Loucy (cell line): ENCODE measurements at regions not wholly inside any gene's neighbourhood (a gene's known extent, or its start where the extent isn't known, plus 50 kb on each side); places are given as distances from the start of the nearest gene placed in this dataset.

Source experiments
- H2AFZ ChIP-seq: fragments of 200-600 bp; sonication (generic); 2 replicates; pipeline ENCODE4 v1.6.0; 2016; ENCODE audit warnings: antibody characterized with exemption, mild to moderate bottlenecking, low read length, moderate library complexity
- H3F3A ChIP-seq: fragments of 200-600 bp; 2 replicates; pipeline ENCODE4 v1.6.0; 2016; ENCODE audit warnings: antibody characterized with exemption, low read depth, mild to moderate bottlenecking
- H3K27me3 ChIP-seq: fragments of 200-600 bp; sonication (generic); 2 replicates; pipeline ENCODE4 v1.6.1; 2014; ENCODE audit warnings: low read length, mild to moderate bottlenecking; ENCODE audit not compliant: insufficient read depth, poor library complexity, severe bottlenecking
- H3K36me3 ChIP-seq: fragments of 200-600 bp; sonication (generic); 2 replicates; pipeline ENCODE4 v1.6.1; 2016; ENCODE audit warnings: low read length; ENCODE audit not compliant: insufficient read depth
- H3K4me1 ChIP-seq: fragments of 200-600 bp; sonication (generic); 2 replicates; pipeline ENCODE4 v1.5.1; 2014; ENCODE audit warnings: low read length, mild to moderate bottlenecking; ENCODE audit not compliant: insufficient read depth, poor library complexity, severe bottlenecking
- H3K4me2 ChIP-seq: fragments of 200-600 bp; sonication (generic); 2 replicates; pipeline ENCODE4 v1.6.0; 2014; ENCODE audit warnings: antibody characterized with exemption, low read length, low read depth, mild to moderate bottlenecking; ENCODE audit not compliant: poor library complexity, severe bottlenecking
- H3K4me3 ChIP-seq: fragments of 200-600 bp; sonication (generic); 2 replicates; pipeline ENCODE4 v1.5.1; 2014; ENCODE audit warnings: low read length, mild to moderate bottlenecking, mixed read lengths; ENCODE audit not compliant: poor library complexity, severe bottlenecking
- H3K79me2 ChIP-seq: fragments of 200-600 bp; sonication (generic); 2 replicates; pipeline ENCODE4 v1.6.1; 2014; ENCODE audit warnings: low read length; ENCODE audit not compliant: insufficient read depth
- H3K9ac ChIP-seq: fragments of 200-600 bp; sonication (generic); 2 replicates; pipeline ENCODE4 v1.6.0; 2014; ENCODE audit warnings: mild to moderate bottlenecking, low read depth, low read length, moderate library complexity; ENCODE audit not compliant: poor library complexity, severe bottlenecking
- H3K9me2 ChIP-seq: fragments of 200-600 bp; sonication (generic); replicated peaks from 2 replicates; pipeline ENCODE4 v1.6.1; 2016; ENCODE audit warnings: low read depth, low read length, mixed read lengths
- H3K9me3 ChIP-seq: fragments of 200-600 bp; sonication (generic); 2 replicates; pipeline ENCODE4 v1.6.1; 2014; ENCODE audit warnings: mild to moderate bottlenecking, antibody characterized with exemption, low read length, low read depth; ENCODE audit not compliant: insufficient read depth
- H4K20me1 ChIP-seq: fragments of 200-600 bp; sonication (generic); 2 replicates; pipeline ENCODE4 v1.6.0; 2014; ENCODE audit warnings: antibody characterized with exemption, low read length, mild to moderate bottlenecking; ENCODE audit not compliant: insufficient read depth, poor library complexity, severe bottlenecking
- CTCF ChIP-seq: fragments of 200-600 bp; sonication (generic); conservative IDR thresholded peaks from 2 replicates; pipeline ENCODE4 v1.5.1; 2014; ENCODE audit warnings: mild to moderate bottlenecking, antibody characterized with exemption, low read length
- EZH2phosphoT487 ChIP-seq: fragments of 200-600 bp; IDR thresholded peaks from 2 replicates; pipeline ENCODE4 v1.6.1; 2018; ENCODE audit warnings: antibody characterized with exemption, mild to moderate bottlenecking, moderate library complexity, borderline replicate concordance

- H3K4me3 ChIP-seq = no peak overlapping the region
- no peaks in the 10 kb centered on the region for H3K27me3 ChIP-seq
- H3K9ac ChIP-seq = no peak overlapping the region
- H3K9me2 ChIP-seq = no peaks in the 10 kb centered on the region
- no peak overlapping the region for H2AFZ ChIP-seq
- no peaks in the 10 kb centered on the region for H4K20me1 ChIP-seq
- H3F3A ChIP-seq = no peaks in the 10 kb centered on the region
- H3K9me3 ChIP-seq = no peaks in the 10 kb centered on the region
- no peaks in the 10 kb centered on the region for H3K79me2 ChIP-seq
- H3K4me2 ChIP-seq = no peak overlapping the region
- H3K36me3 ChIP-seq = no peaks in the 10 kb centered on the region
- no peak for TF ChIP-seq CTCF
- H3K4me1 ChIP-seq = peaks cover 10% of the 10 kb centered on the region
Observed at GRCh38 chr12:105453316-105453715, 122.8 kb downstream of the C12orf75 start.

- Histone ChIP-seq H3K79me2 (no peaks in the 10 kb centered on the region), H3F3A (no peaks in the 10 kb centered on the region), H3K4me1 (peaks cover 10% of the 10 kb centered on the region), H4K20me1 (no peaks in the 10 kb centered on the region), H3K9me3 (no peaks in the 10 kb centered on the region), H3K4me3 (no peak overlapping the region), H2AFZ (no peak overlapping the region), H3K4me2 (peak overlapping the region; percentile 35), H3K27me3 (no peaks in the 10 kb centered on the region), H3K36me3 (no peaks in the 10 kb centered on the region), H3K9me2 (no peaks in the 10 kb centered on the region), H3K9ac (no peak overlapping the region)
- TF ChIP-seq CTCF (no peak), EZH2phosphoT487 (no peak)
Observed at GRCh38 chr12:105454688-105455087, 124.2 kb downstream of the C12orf75 start.

- no peak for TF ChIP-seq CTCF
- TF ChIP-seq EZH2phosphoT487 = no peak
Observed at GRCh38 chr12:105455261-105455660, 124.8 kb downstream of the C12orf75 start.

More at GRCh38 chr12:105455261-105455660, 124.8 kb downstream of the C12orf75 start:
- H3F3A ChIP-seq = no peaks in the 10 kb centered on the region
- no peaks in the 10 kb centered on the region for H3K9me2 ChIP-seq
- H4K20me1 ChIP-seq = no peaks in the 10 kb centered on the region
- H2AFZ ChIP-seq = no peak overlapping the region
- H3K79me2 ChIP-seq = no peaks in the 10 kb centered on the region
- no peak overlapping the region for H3K4me3 ChIP-seq
- H3K36me3 ChIP-seq = no peaks in the 10 kb centered on the region
- H3K9ac ChIP-seq = no peak overlapping the region
- peak overlapping the region; percentile 35 for H3K4me2 ChIP-seq
- no peaks in the 10 kb centered on the region for H3K27me3 ChIP-seq
- H3K9me3 ChIP-seq = no peaks in the 10 kb centered on the region
- peaks cover 10% of the 10 kb centered on the region for H3K4me1 ChIP-seq
